Kidney (tissue), 13 donors: ENCODE measurements at regions not wholly inside any gene's neighbourhood (a gene's known extent, or its start where the extent isn't known, plus 50 kb on each side); places are given as distances from the start of the nearest gene placed in this dataset.

Experiments
- DNase-seq, 5 donors: peaks; one replicate each; pipeline ENCODE4 v3.0.0-alpha.2; 2013 to 2020
- FAIRE-seq: peaks from 2 replicates; lab custom pipeline; 2012; peaks lifted over from hg19 to GRCh38; lab: Jason Lieb, UNC
- H3K27ac ChIP-seq, 2 donors: one replicate each; pipeline ENCODE4 v1.7.0; 2013; ENCODE audit warnings: low read depth in 2 of 2, low read length in 2 of 2, inconsistent platforms in 1 of 2
- H3K27me3 ChIP-seq: one replicate; pipeline ENCODE4 v1.7.1; 2013; ENCODE audit warnings: low read length, inconsistent platforms; ENCODE audit not compliant: control insufficient read depth, insufficient read depth
- H3K36me3 ChIP-seq, 3 donors: one replicate each; pipeline versions ENCODE4 v1.7.0 to v1.7.1; 2013; ENCODE audit warnings: low read length in 3 of 3, control low read depth in 1 of 3, inconsistent platforms in 1 of 3; ENCODE audit not compliant: insufficient read depth in 3 of 3, control insufficient read depth in 2 of 3
- H3K4me1 ChIP-seq, 3 donors: one replicate each; pipeline versions ENCODE4 v1.7.0 to v1.7.1; 2013; ENCODE audit warnings: low read length in 3 of 3, inconsistent platforms in 1 of 3, low read depth in 1 of 3; ENCODE audit not compliant: control insufficient read depth in 2 of 3, insufficient read depth in 2 of 3
- H3K4me3 ChIP-seq, 3 donors: one replicate each; pipeline versions ENCODE4 v1.7.0 to v1.8.1; 2013; ENCODE audit warnings: low read length in 3 of 3, control low read depth in 1 of 3, inconsistent platforms in 1 of 3
- H3K9ac ChIP-seq, 3 donors: one replicate each; pipeline versions ENCODE4 v1.7.0 to v1.7.1; 2013; ENCODE audit warnings: low read length in 3 of 3, control low read depth in 1 of 3, inconsistent platforms in 1 of 3
- H3K9me3 ChIP-seq, 3 donors: one replicate each; pipeline versions ENCODE4 v1.7.0 to v1.7.1; 2013; ENCODE audit warnings: low read length in 3 of 3, control low read depth in 1 of 3, inconsistent platforms in 1 of 3; ENCODE audit not compliant: control insufficient read depth in 2 of 3, insufficient read depth in 1 of 3
- CTCF ChIP-seq: IDR thresholded peaks from 3 replicates; pipeline ENCODE4 v1.5.1; 2012; ENCODE audit warnings: mild to moderate bottlenecking, moderate library complexity, borderline replicate concordance; ENCODE audit not compliant: insufficient read depth; ENCODE audit errors: extremely low read depth
- intact Hi-C: fragments of 100-400 bp; cut with DNase I; formaldehyde crosslinking; loops from one replicate; pipeline ENCODE4 v1.11.1; 2022
- donor health status: control.
- donor health status: control.
- donor health status: control.
- donor health status: control.
- donor health status: control.
- donor health status: DM: yes; HTN: yes; CAD: no.
- donor health status: Normal renal cell carcinoma (clear cell type).

- no peaks in the 10 kb centered on the region for H3K9me3 ChIP-seq
- no peak overlapping the region for H3K27ac ChIP-seq
- H3K4me1 ChIP-seq, result peaks cover 0 to 3% (median under 1%) of the 10 kb centered on the region in 3 donors
- no peak for TF ChIP-seq CTCF
- FAIRE-seq, result no peak
- intact Hi-C loops, result no loop called here
- H3K27me3 ChIP-seq, result no peaks in the 10 kb centered on the region
- no peak for DNase-seq
- no peak overlapping the region for H3K4me3 ChIP-seq
- no peaks in the 10 kb centered on the region for H3K36me3 ChIP-seq
- H3K9ac ChIP-seq, result no peak overlapping the region
Observed at GRCh38 chr11:129282634-129283033, 90.5 kb upstream of the ARHGAP32 start.

- Histone ChIP-seq H3K36me3 (no peaks in the 10 kb centered on the region), H3K4me3 (no peak overlapping the region), H3K9me3 (no peaks in the 10 kb centered on the region), H3K27me3 (no peaks in the 10 kb centered on the region), H3K27ac (no peak overlapping the region), H3K4me1 (peaks cover 1 to 6% (median 4%) of the 10 kb centered on the region in 3 donors), H3K9ac (no peak overlapping the region)
- TF ChIP-seq CTCF, result no peak
- DNase-seq, result no peak
- no peak for FAIRE-seq
- intact Hi-C loops, result no loop called here
Observed at GRCh38 chr11:129281471-129282415, 89.6 kb upstream of the ARHGAP32 start.

- no peak overlapping the region for H3K27ac ChIP-seq
- peaks cover 4 to 10% (median 9%) of the 10 kb centered on the region in 3 donors for H3K4me1 ChIP-seq
- DNase-seq (no peak), FAIRE-seq (no peak)
- intact Hi-C loops, result no loop called here
- peak overlapping the region in 1 of 3 donors; percentile 27 for H3K9ac ChIP-seq
- no peak for TF ChIP-seq CTCF
- H3K4me3 ChIP-seq, result peak overlapping the region; percentile 57 to 61 (median 58)
- no peaks in the 10 kb centered on the region for H3K9me3 ChIP-seq
- no peaks in the 10 kb centered on the region for H3K36me3 ChIP-seq
- no peaks in the 10 kb centered on the region for H3K27me3 ChIP-seq
Observed at GRCh38 chr11:129280027-129280811, 88.1 kb upstream of the ARHGAP32 start.
